ENCODE measurements at regions not wholly inside any gene's neighbourhood (a gene's known extent, or its start where the extent isn't known, plus 50 kb on each side); places are given as distances from the start of the nearest gene placed in this dataset.

- H3K9me3 ChIP-seq = no peaks in the 10 kb centered on the region
- WGBS, 2 donors = 51 to 68% methylated on average over 12 of the region's 12 CpGs
- ATAC-seq = peak; percentile 25
- H3K36me3 ChIP-seq (replicated peaks in 1 of 2; ENCODE audit: insufficient read depth in 1 of 2, low read depth in 2 of 2) = no peaks in the 10 kb centered on the region
- H3K27ac ChIP-seq = peak overlapping the region in 2 of 4 donors; percentile 18 to 35
- DNase-seq = peak in 3 of 4 donors; percentile 7 to 12 (median 11)
- H3K27me3 ChIP-seq = no peaks in the 10 kb centered on the region
- H3K4me1 ChIP-seq = peaks cover 19% of the 10 kb centered on the region
- TF ChIP-seq POLR2A (IDR thresholded peaks at IDR 0.05) = no peak
- no peak for TF ChIP-seq CTCF (IDR thresholded peaks at IDR 0.05)
- no peak overlapping the region for H3K4me3 ChIP-seq
- intact Hi-C loops (cut with DNase I) = no loop called here
Observed at GRCh38 chr12:59084511-59085375, 164.4 kb upstream of the LRIG3 start.

- Histone ChIP-seq H3K36me3 (replicated peaks in 1 of 2; ENCODE audit: insufficient read depth in 1 of 2, low read depth in 2 of 2) (no peaks in the 10 kb centered on the region), H3K4me1 (peaks cover 23% of the 10 kb centered on the region), H3K27me3 (no peaks in the 10 kb centered on the region), H3K27ac (no peak overlapping the region), H3K4me3 (no peak overlapping the region), H3K9me3 (no peaks in the 10 kb centered on the region)
- TF ChIP-seq POLR2A (IDR thresholded peaks at IDR 0.05) (no peak), CTCF (IDR thresholded peaks at IDR 0.05) (no peak)
- ATAC-seq (no peak), DNase-seq (no peak)
- 86 to 87% methylated on average over 3 of the region's 3 CpGs for WGBS, 2 donors
- intact Hi-C loops (cut with DNase I) = no loop called here
Observed at GRCh38 chr12:59082952-59083351, 162.6 kb upstream of the LRIG3 start.

GRCh38 chr12:59080101-59080500, 159.8 kb upstream of the LRIG3 start:
- ATAC-seq = peak; percentile 81
- no peak overlapping the region for H3K4me3 ChIP-seq
- TF ChIP-seq POLR2A (IDR thresholded peaks at IDR 0.05) (no peak), CTCF (IDR thresholded peaks at IDR 0.05) (no peak)
- H3K36me3 ChIP-seq (replicated peaks in 1 of 2; ENCODE audit: insufficient read depth in 1 of 2, low read depth in 2 of 2) = no peaks in the 10 kb centered on the region
- H3K9me3 ChIP-seq = no peaks in the 10 kb centered on the region
- 16 to 20% methylated on average over 1 of the region's 1 CpG for WGBS, 2 donors
- no peaks in the 10 kb centered on the region for H3K27me3 ChIP-seq
- peaks cover 18% of the 10 kb centered on the region for H3K4me1 ChIP-seq
- intact Hi-C loops (cut with DNase I) = no loop called here
- peak; percentile 29 to 50 (median 37) for DNase-seq
- H3K27ac ChIP-seq = no peak overlapping the region

- H3K4me1 ChIP-seq = peaks cover 18% of the 10 kb centered on the region
- no peaks in the 10 kb centered on the region for H3K27me3 ChIP-seq
- 83 to 89% methylated on average over 4 of the region's 4 CpGs for WGBS, 2 donors
- DNase-seq (no peak), ATAC-seq (no peak)
- intact Hi-C loops (cut with DNase I) = no loop called here
- TF ChIP-seq CTCF (IDR thresholded peaks at IDR 0.05) (no peak), POLR2A (IDR thresholded peaks at IDR 0.05) (no peak)
- H3K4me3 ChIP-seq = no peak overlapping the region
- H3K27ac ChIP-seq = no peak overlapping the region
- no peaks in the 10 kb centered on the region for H3K36me3 ChIP-seq (replicated peaks in 1 of 2; ENCODE audit: insufficient read depth in 1 of 2, low read depth in 2 of 2)
- H3K9me3 ChIP-seq = no peaks in the 10 kb centered on the region
Observed at GRCh38 chr12:59079472-59079871, 159.2 kb upstream of the LRIG3 start.

GRCh38 chr12:59079002-59079401, 158.7 kb upstream of the LRIG3 start:
- Histone ChIP-seq H3K36me3 (replicated peaks in 1 of 2; ENCODE audit: insufficient read depth in 1 of 2, low read depth in 2 of 2) (no peaks in the 10 kb centered on the region), H3K27ac (no peak overlapping the region), H3K9me3 (no peaks in the 10 kb centered on the region), H3K27me3 (no peaks in the 10 kb centered on the region), H3K4me1 (peaks cover 18% of the 10 kb centered on the region), H3K4me3 (no peak overlapping the region)
- ATAC-seq (no peak), DNase-seq (no peak)
- intact Hi-C loops (cut with DNase I) = no loop called here
- WGBS, 2 donors = 61 to 66% methylated on average over 2 of the region's 2 CpGs
- TF ChIP-seq POLR2A (IDR thresholded peaks at IDR 0.05) (no peak), CTCF (IDR thresholded peaks at IDR 0.05) (no peak)
